GM12872 (cell line): ENCODE measurements at regions not wholly inside any gene's neighbourhood (a gene's known extent, or its start where the extent isn't known, plus 50 kb on each side); places are given as distances from the start of the nearest gene placed in this dataset.

Experiments used
- CTCF ChIP-seq: IDR thresholded peaks from 3 replicates; pipeline ENCODE4 v1.5.1; 2011; ENCODE audit warnings: low read depth, mild to moderate bottlenecking, low read length, moderate library complexity; ENCODE audit not compliant: insufficient read depth

GRCh38 chr4:179398414-179398813 is 1956.2 kb upstream of the AGA start:
- no peak for TF ChIP-seq CTCF

- TF ChIP-seq CTCF, result no peak
Measured at GRCh38 chr4:179399054-179399782, 1957.0 kb upstream of the AGA start.

- TF ChIP-seq CTCF, result no peak
Measured at GRCh38 chr4:179415037-179415846, 1973.0 kb upstream of the AGA start.

- no peak for TF ChIP-seq CTCF
Measured at GRCh38 chr4:179415847-179416223, 1973.6 kb upstream of the AGA start.

GRCh38 chr4:179417357-179417756 is 1975.1 kb upstream of the AGA start:
- TF ChIP-seq CTCF, result no peak

GRCh38 chr4:179437962-179438361 is 1995.7 kb upstream of the AGA start:
- TF ChIP-seq CTCF, result no peak

- TF ChIP-seq CTCF, result no peak
Measured at GRCh38 chr4:179441596-179441995, 1999.4 kb upstream of the AGA start.
